ENCODE measurements at regions not wholly inside any gene's neighbourhood (a gene's known extent, or its start where the extent isn't known, plus 50 kb on each side); places are given as distances from the start of the nearest gene placed in this dataset.

DNA sequence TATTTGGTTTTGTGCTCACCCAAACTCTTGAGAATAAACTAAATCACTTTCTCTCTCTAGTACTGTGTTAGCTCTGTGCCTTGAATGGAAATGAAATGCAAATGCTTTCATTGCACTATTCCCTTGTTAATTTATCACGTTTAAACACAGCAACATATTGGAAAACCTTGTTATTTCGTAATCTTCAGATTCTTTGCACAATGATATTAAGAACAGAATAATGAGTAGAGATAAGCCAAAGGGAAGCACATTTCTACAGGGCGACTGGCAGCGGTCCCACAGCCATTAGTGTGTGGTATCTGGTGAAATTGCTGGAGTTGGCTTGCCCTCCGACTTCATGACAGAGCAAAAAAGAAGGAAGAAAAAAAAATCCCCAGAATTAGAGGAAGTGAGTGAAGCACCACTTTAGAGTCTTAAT is 166.1 kb upstream of the E2F7 start:
- TF ChIP-seq CTCF (IDR thresholded peaks at IDR 0.05; ENCODE audit: low read depth, low read length) (no peak), POLR2A (IDR thresholded peaks at IDR 0.05; ENCODE audit: extremely low read depth, insufficient read length) (no peak)
- TF ChIP-seq, protein P1, sequence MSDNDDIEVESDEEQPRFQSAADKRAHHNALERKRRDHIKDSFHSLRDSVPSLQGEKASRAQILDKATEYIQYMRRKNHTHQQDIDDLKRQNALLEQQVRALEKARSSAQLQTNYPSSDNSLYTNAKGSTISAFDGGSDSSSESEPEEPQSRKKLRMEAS (IDR thresholded peaks at IDR 0.05; ENCODE audit: low read depth, low read length): no peak
